Neural cell (in vitro differentiated cells): ENCODE measurements at regions not wholly inside any gene's neighbourhood (a gene's known extent, or its start where the extent isn't known, plus 50 kb on each side); places are given as distances from the start of the nearest gene placed in this dataset.

Source experiments
- H2AFZ ChIP-seq: fragments of 200-600, 300-800 bp; sonication (generic), shearing (Covaris generic); 2 replicates; pipeline ENCODE4 v1.6.0; 2014; ENCODE audit warnings: low read depth, mild to moderate bottlenecking, antibody characterized with exemption, low read length, moderate library complexity
- H3F3A ChIP-seq: fragments of 200-600 bp; shearing (Covaris generic); 2 replicates; pipeline ENCODE4 v1.6.1; 2016; ENCODE audit warnings: mild to moderate bottlenecking, moderate library complexity, mixed read lengths, antibody characterized with exemption, low read length; ENCODE audit not compliant: insufficient read depth, poor library complexity, severe bottlenecking
- H3K27ac ChIP-seq: fragments of 200-600, 300-800 bp; sonication (generic), shearing (Covaris generic); 2 replicates; pipeline ENCODE4 v1.5.1; 2014; ENCODE audit warnings: mild to moderate bottlenecking, low read length, moderate library complexity
- H3K27me3 ChIP-seq: fragments of 300-800, 200-600 bp; sonication (generic), shearing (Covaris generic); 2 replicates; pipeline ENCODE4 v1.6.0; 2014; ENCODE audit warnings: mild to moderate bottlenecking, low read depth, low read length, moderate library complexity; ENCODE audit not compliant: insufficient read depth
- H3K36me3 ChIP-seq: fragments of 300-800, 200-600 bp; sonication (generic), shearing (Covaris generic); 2 replicates; pipeline ENCODE4 v1.5.1; 2014; ENCODE audit warnings: mild to moderate bottlenecking, antibody characterized with exemption, low read length, moderate library complexity; ENCODE audit not compliant: insufficient read depth
- H3K4me2 ChIP-seq: fragments of 300-800, 200-600 bp; sonication (generic), shearing (Covaris generic); 2 replicates; pipeline ENCODE4 v1.6.0; 2014; ENCODE audit warnings: mild to moderate bottlenecking, low read length
- H3K4me3 ChIP-seq: fragments of 300-800, 200-600 bp; sonication (generic), shearing (Covaris generic); 2 replicates; pipeline ENCODE4 v1.5.1; 2014; ENCODE audit warnings: mild to moderate bottlenecking, low read length, moderate library complexity
- H3K79me2 ChIP-seq: fragments of 200-600 bp; shearing (Covaris generic); replicated peaks from 2 replicates; pipeline ENCODE4 v1.6.0; 2014; ENCODE audit warnings: mild to moderate bottlenecking, low read length, moderate library complexity; ENCODE audit not compliant: insufficient read depth
- H3K9ac ChIP-seq: fragments of 300-800, 200-600 bp; sonication (generic), shearing (Covaris generic); 2 replicates; pipeline ENCODE4 v1.6.1; 2016; ENCODE audit warnings: mild to moderate bottlenecking, low read length, mixed read lengths
- H3K9me2 ChIP-seq: fragments of 200-600 bp; shearing (Covaris generic); 2 replicates; pipeline ENCODE4 v1.6.1; 2016; ENCODE audit warnings: mild to moderate bottlenecking, low read length, mixed read lengths; ENCODE audit not compliant: insufficient read depth
- H3K9me3 ChIP-seq: fragments of 200-600, 300-800 bp; sonication (generic), shearing (Covaris generic); 2 replicates; pipeline ENCODE4 v1.6.1; 2016; ENCODE audit warnings: mild to moderate bottlenecking, mixed run types, low read length, moderate library complexity, mixed read lengths
- H4K20me1 ChIP-seq: fragments of 200-600 bp; shearing (Covaris generic); 2 replicates; pipeline ENCODE4 v1.6.1; 2016; ENCODE audit warnings: mild to moderate bottlenecking, mixed run types; ENCODE audit not compliant: insufficient read depth
- CTCF ChIP-seq: fragments of 450-650 bp; IDR thresholded peaks from 2 replicates; pipeline ENCODE4 v1.5.1; 2014; ENCODE audit warnings: antibody characterized with exemption, mild to moderate bottlenecking, moderate library complexity; ENCODE audit not compliant: poor library complexity, severe bottlenecking
- EP300 ChIP-seq: fragments of 450-650 bp; conservative IDR thresholded peaks from 2 replicates; pipeline ENCODE4 v1.6.1; 2014; ENCODE audit warnings: antibody characterized with exemption, mild to moderate bottlenecking, moderate library complexity; ENCODE audit not compliant: poor library complexity, severe bottlenecking
- EZH2 ChIP-seq: fragments of 200-600, 300-800 bp; shearing (Covaris generic), sonication (generic); IDR thresholded peaks from 2 replicates; pipeline ENCODE4 v1.6.1; 2014; ENCODE audit warnings: antibody characterized with exemption, low read length, borderline replicate concordance, mild to moderate bottlenecking; ENCODE audit not compliant: insufficient read depth, poor library complexity, severe bottlenecking
- MXI1 ChIP-seq: fragments of 450-650 bp; conservative IDR thresholded peaks from 2 replicates; pipeline ENCODE4 v1.6.1; 2014; ENCODE audit warnings: antibody characterized with exemption, mild to moderate bottlenecking; ENCODE audit not compliant: poor library complexity, severe bottlenecking
- POLR2AphosphoS5 ChIP-seq: IDR thresholded peaks from 2 replicates; pipeline ENCODE4 v1.6.1; 2012
- RAD21 ChIP-seq: fragments of 450-650 bp; conservative IDR thresholded peaks from 2 replicates; pipeline ENCODE4 v1.6.1; 2014; ENCODE audit warnings: antibody characterized with exemption, mild to moderate bottlenecking, moderate library complexity
- REST ChIP-seq: IDR thresholded peaks from 2 replicates; pipeline ENCODE4 v1.6.1; 2012; ENCODE audit warnings: borderline replicate concordance
- SMC3 ChIP-seq: fragments of 450-650 bp; conservative IDR thresholded peaks from 2 replicates; pipeline ENCODE4 v1.6.1; 2014; ENCODE audit warnings: antibody characterized with exemption, mild to moderate bottlenecking, moderate library complexity; ENCODE audit not compliant: poor library complexity
- TAF1 ChIP-seq: IDR thresholded peaks from 2 replicates; pipeline ENCODE4 v1.6.1; 2012; ENCODE audit warnings: low read depth

GRCh38 chr2:150355440-150355839 is 132.0 kb downstream of the RND3 start:
- no peaks in the 10 kb centered on the region for H3F3A ChIP-seq
- H3K4me3 ChIP-seq, result no peak overlapping the region
- H3K4me2 ChIP-seq, result no peak overlapping the region
- no peaks in the 10 kb centered on the region for H3K79me2 ChIP-seq
- H3K9me2 ChIP-seq, result no peaks in the 10 kb centered on the region
- TF ChIP-seq SMC3, result no peak
- no peak for TF ChIP-seq REST
- no peak for TF ChIP-seq POLR2AphosphoS5
- TF ChIP-seq TAF1, result no peak
- no peak for TF ChIP-seq EZH2
- no peak for TF ChIP-seq RAD21
- no peak for TF ChIP-seq CTCF
- TF ChIP-seq MXI1, result no peak
- no peak for TF ChIP-seq EP300
- no peak overlapping the region for H3K9ac ChIP-seq
- H3K27ac ChIP-seq, result no peak overlapping the region
- H3K9me3 ChIP-seq, result no peaks in the 10 kb centered on the region
- no peaks in the 10 kb centered on the region for H3K36me3 ChIP-seq
- H2AFZ ChIP-seq, result no peak overlapping the region
- no peaks in the 10 kb centered on the region for H3K27me3 ChIP-seq
- H4K20me1 ChIP-seq, result no peaks in the 10 kb centered on the region

GRCh38 chr2:150353376-150353775 is 134.1 kb downstream of the RND3 start:
- Histone ChIP-seq H3K36me3 (no peaks in the 10 kb centered on the region), H3F3A (no peaks in the 10 kb centered on the region), H3K4me2 (no peak overlapping the region), H3K27me3 (no peaks in the 10 kb centered on the region), H3K27ac (no peak overlapping the region), H2AFZ (no peak overlapping the region), H3K9ac (no peak overlapping the region), H4K20me1 (no peaks in the 10 kb centered on the region), H3K9me2 (no peaks in the 10 kb centered on the region), H3K79me2 (no peaks in the 10 kb centered on the region), H3K9me3 (no peaks in the 10 kb centered on the region), H3K4me3 (no peak overlapping the region)
- TF ChIP-seq RAD21, result no peak
- no peak for TF ChIP-seq TAF1
- no peak for TF ChIP-seq POLR2AphosphoS5
- TF ChIP-seq SMC3, result no peak
- no peak for TF ChIP-seq REST
- TF ChIP-seq CTCF, result no peak
- TF ChIP-seq EP300, result no peak
- no peak for TF ChIP-seq MXI1
- no peak for TF ChIP-seq EZH2
